Endothelial cell of umbilical vein (primary cell): ENCODE measurements at regions not wholly inside any gene's neighbourhood (a gene's known extent, or its start where the extent isn't known, plus 50 kb on each side); places are given as distances from the start of the nearest gene placed in this dataset.

Experiments
- EZH2 ChIP-seq: IDR thresholded peaks from 2 replicates; pipeline ENCODE4 v1.6.1; 2012; ENCODE audit warnings: borderline replicate concordance, low read depth, mild to moderate bottlenecking, moderate library complexity, low read length, inconsistent platforms; ENCODE audit not compliant: severe bottlenecking
- FOS ChIP-seq: IDR thresholded peaks from 2 replicates; pipeline ENCODE4 v1.6.1; 2011; ENCODE audit warnings: mild to moderate bottlenecking, low read length, moderate library complexity, borderline replicate concordance; ENCODE audit not compliant: insufficient read depth
- GATA2 ChIP-seq: IDR thresholded peaks from 2 replicates; pipeline ENCODE4 v1.7.0; 2011; ENCODE audit warnings: low read depth, mild to moderate bottlenecking, moderate library complexity, mixed read lengths, low read length; ENCODE audit not compliant: insufficient read length, insufficient read depth
- MYC ChIP-seq: IDR thresholded peaks from one replicate; pipeline ENCODE4 v1.6.1; 2011; ENCODE audit warnings: mild to moderate bottlenecking, low read depth, low read length
- POLR2A ChIP-seq: IDR thresholded peaks from 2 replicates; pipeline ENCODE4 v1.6.1; 2012; ENCODE audit warnings: low read depth, mild to moderate bottlenecking, control low read depth, low read length
- POLR2AphosphoS5 ChIP-seq: IDR thresholded peaks from 2 replicates; pipeline ENCODE4 v1.6.1; 2012; ENCODE audit warnings: low read depth, mild to moderate bottlenecking, control low read depth, low read length, moderate library complexity; ENCODE audit not compliant: insufficient read depth
- TF ChIP-seq, protein P1 (sequence below), 2 donors: IDR thresholded peaks; 1 replicate in 1 of 2; 2 replicates in 1 of 2; pipeline ENCODE4 v1.5.1; 2011; ENCODE audit warnings: low read length in 2 of 2, mild to moderate bottlenecking in 2 of 2, moderate library complexity in 2 of 2, control low read depth in 1 of 2, inconsistent platforms in 1 of 2, low read depth in 1 of 2; ENCODE audit not compliant: insufficient read depth in 1 of 2; ENCODE audit errors: extremely low read depth in 1 of 2
- TF ChIP-seq, protein P2 (sequence below): IDR thresholded peaks from 2 replicates; pipeline ENCODE4 v1.6.1; 2011; ENCODE audit not compliant: insufficient read depth, insufficient read length

DNA sequence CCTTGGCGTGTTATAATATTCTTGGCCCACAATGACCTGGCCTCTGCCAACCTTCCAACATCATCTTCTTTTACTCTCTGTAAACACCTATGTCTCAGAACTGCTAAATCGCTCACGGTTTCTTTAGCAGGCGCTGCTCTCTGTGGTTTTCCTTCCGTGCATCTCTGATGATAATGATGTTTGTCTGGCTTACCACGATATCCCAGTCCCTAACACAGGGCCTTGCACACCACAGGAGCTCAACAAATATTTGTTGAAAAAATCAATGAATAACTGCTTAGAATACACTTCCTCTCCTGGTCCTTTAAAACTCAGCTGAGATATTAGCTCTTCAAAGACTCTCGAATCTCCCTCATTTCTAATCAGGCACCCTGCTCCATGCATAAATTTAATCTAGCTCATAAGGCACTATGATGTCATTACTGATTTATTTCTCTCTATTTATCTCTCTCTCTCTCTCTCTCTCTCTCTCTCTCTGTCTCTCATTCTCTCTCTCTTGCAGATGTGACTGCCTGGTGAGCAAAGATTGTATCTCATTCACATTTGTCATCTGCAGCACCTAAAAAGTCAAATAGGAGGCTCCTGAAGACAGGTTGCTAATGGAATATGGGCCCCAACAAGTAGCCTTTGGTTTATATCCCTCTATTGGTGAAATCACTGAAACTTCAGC is 206.4 kb downstream of the NHLRC3 start:
- TF ChIP-seq, protein P1, sequence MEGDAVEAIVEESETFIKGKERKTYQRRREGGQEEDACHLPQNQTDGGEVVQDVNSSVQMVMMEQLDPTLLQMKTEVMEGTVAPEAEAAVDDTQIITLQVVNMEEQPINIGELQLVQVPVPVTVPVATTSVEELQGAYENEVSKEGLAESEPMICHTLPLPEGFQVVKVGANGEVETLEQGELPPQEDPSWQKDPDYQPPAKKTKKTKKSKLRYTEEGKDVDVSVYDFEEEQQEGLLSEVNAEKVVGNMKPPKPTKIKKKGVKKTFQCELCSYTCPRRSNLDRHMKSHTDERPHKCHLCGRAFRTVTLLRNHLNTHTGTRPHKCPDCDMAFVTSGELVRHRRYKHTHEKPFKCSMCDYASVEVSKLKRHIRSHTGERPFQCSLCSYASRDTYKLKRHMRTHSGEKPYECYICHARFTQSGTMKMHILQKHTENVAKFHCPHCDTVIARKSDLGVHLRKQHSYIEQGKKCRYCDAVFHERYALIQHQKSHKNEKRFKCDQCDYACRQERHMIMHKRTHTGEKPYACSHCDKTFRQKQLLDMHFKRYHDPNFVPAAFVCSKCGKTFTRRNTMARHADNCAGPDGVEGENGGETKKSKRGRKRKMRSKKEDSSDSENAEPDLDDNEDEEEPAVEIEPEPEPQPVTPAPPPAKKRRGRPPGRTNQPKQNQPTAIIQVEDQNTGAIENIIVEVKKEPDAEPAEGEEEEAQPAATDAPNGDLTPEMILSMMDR (IDR thresholded peaks at IDR 0.05; ENCODE audit: extremely low read depth in 1 of 2, insufficient read depth in 1 of 2, low read depth in 1 of 2, low read length in 2 of 2), result no peak
- TF ChIP-seq POLR2A (no peak), GATA2 (no peak), EZH2 (no peak), POLR2AphosphoS5 (no peak), FOS (no peak), MYC (no peak)
- TF ChIP-seq, protein P2, sequence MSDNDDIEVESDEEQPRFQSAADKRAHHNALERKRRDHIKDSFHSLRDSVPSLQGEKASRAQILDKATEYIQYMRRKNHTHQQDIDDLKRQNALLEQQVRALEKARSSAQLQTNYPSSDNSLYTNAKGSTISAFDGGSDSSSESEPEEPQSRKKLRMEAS, result no peak
